DMS114 treated with DMSO at 0.1 percent for 48 hours (cell line): ENCODE measurements at regions not wholly inside any gene's neighbourhood (a gene's known extent, or its start where the extent isn't known, plus 50 kb on each side); places are given as distances from the start of the nearest gene placed in this dataset.
"Not testable (repeated sequence)": the region's sequence is repeated elsewhere in the genome, so short reads cannot be mapped to it uniquely, and the experiment has no call there.

Experiments
- DNase-seq: peaks from one replicate; lab custom pipeline; 2025; ENCODE audit not compliant: unreplicated experiment; lab: John Stamatoyannopoulos, UW

- not testable (repeated sequence) for DNase-seq
Observed at GRCh38 chr10:21034770-21035169, 137.7 kb upstream of the NEBL start.

- no peak for DNase-seq
Observed at GRCh38 chr10:21034241-21034640, 137.1 kb upstream of the NEBL start.

GRCh38 chr10:21032587-21033319 lies 135.6 kb upstream of the NEBL start:
- no peak for DNase-seq

- DNase-seq: no peak
Observed at GRCh38 chr10:21031232-21031795, 134.2 kb upstream of the NEBL start.

- DNase-seq: no peak
Observed at GRCh38 chr10:21030091-21030490, 133.0 kb upstream of the NEBL start.

- no peak for DNase-seq
Observed at GRCh38 chr10:21022821-21023220, 125.7 kb upstream of the NEBL start.

- no peak for DNase-seq
Observed at GRCh38 chr10:21021843-21022594, 124.9 kb upstream of the NEBL start.

- DNase-seq: no peak
Observed at GRCh38 chr10:21021231-21021630, 124.1 kb upstream of the NEBL start.

GRCh38 chr10:21020545-21020944 lies 123.4 kb upstream of the NEBL start:
- no peak for DNase-seq

GRCh38 chr10:21019436-21019835 lies 122.3 kb upstream of the NEBL start:
- no peak for DNase-seq

GRCh38 chr10:21015851-21016250 lies 118.7 kb upstream of the NEBL start:
- no peak for DNase-seq

GRCh38 chr10:21014141-21014540 lies 117.0 kb upstream of the NEBL start:
- DNase-seq: no peak

GRCh38 chr10:21011433-21012018 lies 114.4 kb upstream of the NEBL start:
- no peak for DNase-seq

GRCh38 chr10:21010615-21011014 lies 113.5 kb upstream of the NEBL start:
- no peak for DNase-seq

- DNase-seq: no peak
Observed at GRCh38 chr10:21003240-21003822, 106.2 kb upstream of the NEBL start.

GRCh38 chr10:21002091-21002878 lies 105.2 kb upstream of the NEBL start:
- DNase-seq: no peak

GRCh38 chr10:20999699-21000098 lies 102.6 kb upstream of the NEBL start:
- DNase-seq: no peak

- no peak for DNase-seq
Observed at GRCh38 chr10:20998036-20998435, 100.9 kb upstream of the NEBL start.

GRCh38 chr10:20995123-20995987 lies 98.2 kb upstream of the NEBL start:
- DNase-seq: no peak
